Amniotic epithelial cell (primary cell): ENCODE measurements at regions not wholly inside any gene's neighbourhood (a gene's known extent, or its start where the extent isn't known, plus 50 kb on each side); places are given as distances from the start of the nearest gene placed in this dataset.

Experiments used
- DNase-seq: peaks from one replicate; pipeline ENCODE4 v3.0.0-alpha.2; 2010; ENCODE audit warnings: low read depth

DNA sequence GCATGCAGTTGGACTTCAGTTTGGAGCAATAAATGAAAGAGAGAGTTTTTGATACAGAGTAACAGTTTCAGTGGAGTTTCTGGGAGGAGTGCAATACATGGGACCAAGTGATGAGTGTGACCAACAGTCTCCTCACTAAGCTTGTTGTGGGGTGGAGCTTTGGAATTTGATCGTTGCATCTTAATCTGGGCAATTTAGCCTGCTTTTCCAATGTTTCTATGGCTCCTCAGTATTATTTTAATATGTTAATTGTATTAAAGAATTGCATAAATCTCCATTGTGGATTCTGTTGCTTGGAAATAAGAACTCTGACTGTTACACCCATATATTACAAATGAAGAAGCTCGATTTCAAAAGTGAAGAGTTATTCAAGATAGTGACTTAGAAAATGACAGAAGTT, 446.6 kb upstream of the LRATD1 start:
- no peak for DNase-seq

DNA sequence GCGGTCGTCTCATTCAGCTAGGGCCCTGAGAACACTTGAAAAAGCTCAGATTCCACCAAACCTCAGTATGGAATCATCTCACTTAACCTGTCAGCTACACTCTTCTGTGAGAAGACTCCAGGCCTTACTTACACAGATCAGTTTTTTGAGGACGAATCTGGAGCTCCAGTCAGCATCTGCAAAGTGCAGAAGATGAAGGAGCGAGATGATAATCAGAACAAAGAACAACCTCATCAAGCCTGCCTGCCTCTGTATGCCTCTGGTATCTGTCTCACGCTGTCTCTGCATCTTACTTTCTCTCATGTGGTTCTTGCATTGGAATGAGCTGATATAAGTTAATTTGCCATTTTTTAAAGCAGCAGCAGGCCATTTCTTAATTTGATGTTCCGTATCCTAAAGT, 444.1 kb upstream of the LRATD1 start:
- no peak for DNase-seq

DNA sequence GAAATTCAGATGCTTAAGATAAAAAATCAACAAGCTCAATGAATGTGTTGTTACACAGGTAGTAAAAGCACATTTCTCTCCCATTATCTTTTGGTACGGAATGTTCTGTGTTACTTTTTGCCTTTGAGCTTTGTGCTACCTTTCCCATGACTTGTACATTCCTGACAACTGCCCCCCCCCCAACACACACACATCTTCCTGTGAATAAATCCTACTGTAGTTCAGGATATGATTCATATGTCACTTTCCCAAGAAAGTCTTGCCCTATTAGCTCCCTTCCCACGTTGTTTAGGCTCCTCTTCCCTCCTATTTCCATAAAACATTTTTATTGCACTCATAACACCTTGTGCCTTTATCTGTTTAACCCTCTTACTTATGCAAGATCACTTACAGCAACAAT, 442.6 kb upstream of the LRATD1 start:
- DNase-seq = peak; percentile 0

DNA sequence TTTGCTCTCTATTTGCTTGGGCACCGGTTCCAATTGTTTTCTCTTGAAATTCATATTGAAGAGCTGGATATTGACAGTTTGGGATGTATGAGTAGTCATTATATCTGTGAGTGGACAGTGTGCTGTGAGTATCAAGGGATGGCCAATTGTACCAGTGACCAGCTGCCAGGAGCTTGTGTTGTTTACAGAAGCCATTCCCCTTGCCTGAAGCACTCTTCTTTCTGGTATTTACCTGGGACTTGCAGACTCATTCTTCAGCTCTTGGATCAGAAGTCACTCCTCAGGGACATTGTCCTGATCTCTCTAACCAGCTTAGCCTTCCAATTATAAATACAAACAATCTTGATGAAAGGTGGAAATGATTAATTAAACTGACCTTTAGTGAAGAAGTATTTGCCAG, 438.3 kb upstream of the LRATD1 start:
- no peak for DNase-seq

DNA sequence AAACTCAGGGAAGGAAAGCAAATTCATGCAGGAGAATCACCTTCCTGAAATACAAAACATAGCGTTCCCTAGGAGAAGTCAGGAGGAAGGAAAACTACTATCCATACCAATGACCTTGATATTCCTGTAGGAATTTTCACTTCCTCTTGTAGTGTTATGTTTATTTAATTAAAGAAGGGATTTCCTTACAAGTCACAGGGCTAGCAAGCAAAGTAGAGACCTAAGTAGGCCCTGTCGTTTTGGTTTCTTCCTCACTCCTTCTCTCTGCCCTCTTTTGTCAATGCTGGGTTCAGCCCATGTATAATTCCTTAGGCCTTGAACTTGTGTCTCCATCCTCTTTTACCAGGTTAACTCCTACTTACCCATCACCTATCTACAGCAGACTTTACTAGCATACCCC, 435.2 kb upstream of the LRATD1 start:
- no peak for DNase-seq

DNA sequence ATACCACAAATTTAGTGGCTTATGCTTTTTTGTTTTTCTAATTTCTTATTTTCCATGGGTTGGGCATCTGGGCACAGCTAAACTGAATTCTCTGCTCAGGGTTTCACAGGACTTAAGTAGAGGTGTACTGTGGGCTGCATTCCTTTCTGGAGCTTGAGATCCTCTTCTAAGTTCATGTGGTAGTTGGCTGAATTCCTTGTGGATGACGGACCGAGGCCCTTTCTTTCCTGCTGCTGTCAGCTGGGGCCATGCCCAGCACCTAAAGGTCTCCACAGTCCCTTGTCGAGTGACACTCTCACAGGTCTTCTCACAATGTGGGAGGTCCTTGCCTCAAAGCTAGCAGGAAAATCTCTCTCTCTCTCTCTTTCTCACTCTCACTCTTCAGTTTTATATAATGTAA, 433.5 kb upstream of the LRATD1 start:
- no peak for DNase-seq

DNA sequence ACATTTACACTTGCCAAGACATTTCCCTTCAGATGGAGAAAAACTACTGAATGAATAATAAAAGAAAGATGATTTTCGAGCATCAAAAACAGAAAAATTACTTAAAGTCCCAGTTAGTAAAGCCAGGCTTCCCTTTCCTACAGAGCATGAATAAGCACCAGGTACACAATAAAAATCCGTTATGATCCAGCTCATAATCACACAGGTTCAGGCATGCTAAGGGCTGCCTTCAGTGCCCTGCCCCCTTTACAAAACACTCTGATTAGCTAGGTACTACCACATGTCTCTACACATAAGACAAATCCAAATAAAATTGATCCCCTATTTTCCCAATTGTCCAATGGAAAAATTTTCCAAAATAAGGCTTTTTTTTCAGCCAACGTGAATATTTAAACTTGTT, 413.2 kb upstream of the LRATD1 start:
- DNase-seq = no peak

DNA sequence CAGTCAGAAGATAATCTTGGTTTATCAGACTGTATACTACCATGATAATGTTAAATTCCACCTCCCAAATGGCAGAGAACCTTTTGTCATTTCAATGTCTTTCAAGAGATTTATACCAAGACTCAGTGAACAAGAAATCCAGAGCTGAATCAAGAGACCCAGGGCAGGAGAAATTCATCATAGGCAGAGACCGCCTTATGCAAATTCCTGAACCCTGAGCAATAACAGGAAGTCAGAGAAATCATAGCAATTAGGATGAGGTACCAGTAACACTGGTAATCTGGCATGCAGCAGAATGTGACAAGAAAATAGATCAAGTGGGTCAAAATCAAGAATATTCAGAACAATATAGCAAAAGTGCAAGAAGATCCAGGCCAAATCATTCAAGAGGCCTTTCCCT, 412.4 kb upstream of the LRATD1 start:
- no peak for DNase-seq

DNA sequence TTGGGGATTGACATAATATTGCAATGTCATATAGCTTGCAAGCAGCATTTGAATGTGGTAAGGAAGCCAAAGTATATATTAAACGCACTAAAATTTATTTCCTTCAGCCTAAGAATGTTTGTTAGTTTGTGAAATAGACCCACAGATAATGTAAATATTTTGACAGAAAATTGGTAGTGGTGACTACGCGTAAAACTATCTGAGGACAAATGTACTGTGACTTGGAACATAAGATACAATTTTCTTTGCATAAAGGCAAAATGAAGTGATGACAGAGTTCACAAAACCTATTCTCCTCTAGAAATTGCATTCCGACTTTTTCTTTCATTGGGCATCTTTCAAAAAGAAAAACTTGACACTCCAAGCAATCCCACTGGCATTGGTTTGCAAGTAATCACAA, 411.1 kb upstream of the LRATD1 start:
- DNase-seq = no peak

DNA sequence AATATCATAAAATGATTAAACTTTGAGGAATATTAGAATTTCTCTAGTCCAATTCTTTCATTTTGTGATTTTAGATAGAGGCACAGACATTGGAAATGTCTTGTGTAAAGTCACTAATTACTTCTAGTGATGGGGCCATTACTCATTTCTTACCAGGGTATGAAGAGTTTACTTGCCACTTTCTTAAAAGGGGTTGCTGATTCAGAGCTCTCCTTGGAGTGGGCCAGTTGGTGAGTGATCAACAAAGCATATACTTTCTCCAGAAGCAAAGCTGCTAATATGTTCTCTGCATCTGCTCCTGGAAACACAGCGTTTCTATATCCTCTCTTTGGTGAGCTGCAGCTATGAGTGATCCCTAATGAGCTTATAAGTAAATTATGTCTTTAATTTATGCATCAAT, 408.9 kb upstream of the LRATD1 start:
- no peak for DNase-seq

DNA sequence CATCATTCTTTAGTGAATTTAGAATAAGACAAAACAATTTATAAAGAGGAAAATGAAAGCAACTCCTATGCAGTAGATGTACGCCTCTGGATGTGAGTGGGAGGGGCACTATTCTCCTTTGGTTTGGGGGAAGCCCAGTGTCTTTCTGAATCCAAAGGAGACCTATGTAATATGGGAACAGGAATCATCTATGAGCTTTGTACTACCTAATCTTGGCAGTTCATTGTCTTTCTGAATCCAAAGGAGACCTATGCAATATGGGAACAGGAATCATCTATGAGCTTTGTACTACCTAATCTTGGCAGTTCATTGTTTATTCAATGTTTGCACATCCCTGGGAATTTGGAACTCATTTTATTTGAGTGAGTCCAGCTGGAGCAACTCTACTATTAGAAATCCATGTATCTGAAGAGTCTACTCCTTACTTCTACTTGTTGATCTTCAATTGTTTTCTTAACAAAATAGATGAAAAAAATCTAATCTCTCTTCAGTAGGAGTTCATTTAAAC, 401.1 kb upstream of the LRATD1 start:
- no peak for DNase-seq

DNA sequence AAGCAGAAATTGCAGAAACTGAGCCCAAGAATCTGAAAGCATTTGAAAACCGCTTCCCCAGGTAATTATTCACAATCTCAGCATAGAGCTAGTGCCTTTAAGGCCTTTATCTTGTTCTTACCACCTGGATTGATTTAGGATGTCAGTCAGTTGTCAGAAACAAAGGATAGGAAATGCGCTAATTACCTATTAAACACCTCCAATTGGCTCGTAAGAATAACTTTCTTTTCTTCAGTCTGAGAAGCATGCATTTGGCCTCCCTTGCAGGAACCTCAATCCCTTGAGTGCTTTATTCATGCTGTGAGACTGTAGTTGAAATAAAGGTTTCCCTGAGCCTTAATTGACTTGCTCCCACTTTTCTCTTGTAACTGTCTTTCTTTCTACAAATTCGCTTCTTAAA, 400.3 kb upstream of the LRATD1 start:
- no peak for DNase-seq

DNA sequence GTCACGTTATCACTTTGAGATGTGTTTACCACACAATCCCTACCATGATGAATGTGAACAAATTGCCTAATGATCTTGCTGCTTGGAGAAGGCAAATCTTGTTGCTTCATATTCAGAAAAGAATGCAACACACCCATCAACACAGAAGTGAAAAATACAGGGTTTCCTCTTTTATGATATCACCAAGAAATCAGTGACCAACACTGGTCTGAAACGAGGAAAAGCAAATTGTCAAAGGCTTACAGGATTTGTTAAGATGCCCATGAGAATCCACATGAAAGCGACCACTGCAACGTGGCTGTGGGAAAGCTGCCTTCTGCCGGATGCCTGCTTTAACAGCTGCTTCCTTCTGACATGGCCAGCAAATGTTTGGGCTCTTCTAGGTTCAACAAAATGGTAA, 397.6 kb upstream of the LRATD1 start:
- no peak for DNase-seq

DNA sequence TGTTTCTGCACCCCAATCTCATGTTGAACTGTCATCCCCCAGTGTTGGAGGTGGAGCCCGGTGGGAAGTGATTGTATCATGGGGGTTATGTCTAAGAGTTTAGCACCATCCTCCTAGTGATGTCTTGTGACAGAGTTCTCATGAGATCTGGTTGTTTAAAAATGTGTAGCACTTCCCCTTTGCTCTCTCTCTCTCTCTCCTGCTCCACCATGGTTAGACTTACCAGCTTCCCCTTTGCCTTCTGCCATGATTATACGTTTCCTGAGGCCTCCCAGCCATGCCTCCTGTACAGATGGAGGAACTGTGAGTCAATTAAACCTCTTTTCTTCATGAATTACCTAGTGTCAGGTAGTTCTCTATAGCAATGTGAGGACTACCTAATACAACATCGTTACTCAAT, 396.9 kb upstream of the LRATD1 start:
- DNase-seq = no peak

DNA sequence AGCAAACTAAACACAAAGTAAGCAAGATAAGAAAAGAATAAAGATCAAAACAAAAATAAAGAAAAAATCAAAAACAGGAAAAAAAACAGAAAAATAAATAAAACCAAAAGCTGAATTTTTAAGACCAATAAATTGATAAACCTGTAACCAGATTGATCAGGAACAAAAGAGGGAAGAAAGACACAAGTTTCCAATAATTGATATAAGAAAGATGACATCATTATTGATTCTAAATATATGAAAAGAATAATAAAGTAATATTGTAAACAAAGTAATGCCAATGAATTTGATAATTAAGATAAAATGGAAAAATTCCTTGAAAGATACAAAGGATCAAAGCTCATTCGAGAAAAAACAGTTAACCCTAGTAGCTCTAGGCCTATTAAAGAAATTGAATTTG, 394.6 kb upstream of the LRATD1 start:
- DNase-seq = no peak

DNA sequence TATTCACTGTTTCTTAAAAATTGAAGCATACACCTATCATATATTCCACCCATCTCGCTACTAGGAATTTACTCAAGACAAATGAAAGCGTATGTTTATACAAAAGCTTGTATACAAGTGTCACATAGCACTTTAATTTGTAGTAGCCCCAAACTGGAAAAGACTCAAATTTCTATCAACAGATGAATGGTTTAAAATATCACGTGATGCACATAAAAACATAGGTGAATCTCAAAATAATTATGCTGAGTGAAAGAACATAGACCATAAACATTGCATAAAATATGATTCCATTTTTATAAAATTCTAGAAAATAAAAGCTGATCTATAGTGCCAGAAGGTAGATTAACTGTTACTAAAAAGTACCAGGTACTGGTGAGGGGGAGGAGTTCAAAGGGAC, 392.9 kb upstream of the LRATD1 start:
- no peak for DNase-seq

DNA sequence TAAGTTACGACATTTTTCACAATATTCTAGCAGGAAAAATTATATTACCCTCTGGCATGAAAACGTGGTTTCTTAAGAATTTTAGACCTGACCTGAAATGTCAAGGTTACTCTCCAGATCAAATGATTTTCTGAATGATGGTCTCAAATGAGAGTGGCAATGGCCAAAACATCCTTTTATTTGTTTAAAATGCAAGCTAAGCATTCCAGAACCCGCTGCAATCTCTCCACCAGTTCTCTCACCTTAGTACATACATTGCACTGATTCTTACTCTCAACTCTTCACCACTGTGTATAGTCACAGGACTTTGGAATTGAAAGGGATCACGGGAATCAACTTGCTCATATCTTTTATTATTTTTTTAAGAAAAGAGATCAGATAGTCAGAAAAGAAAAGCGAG, 391.6 kb upstream of the LRATD1 start:
- DNase-seq = no peak

DNA sequence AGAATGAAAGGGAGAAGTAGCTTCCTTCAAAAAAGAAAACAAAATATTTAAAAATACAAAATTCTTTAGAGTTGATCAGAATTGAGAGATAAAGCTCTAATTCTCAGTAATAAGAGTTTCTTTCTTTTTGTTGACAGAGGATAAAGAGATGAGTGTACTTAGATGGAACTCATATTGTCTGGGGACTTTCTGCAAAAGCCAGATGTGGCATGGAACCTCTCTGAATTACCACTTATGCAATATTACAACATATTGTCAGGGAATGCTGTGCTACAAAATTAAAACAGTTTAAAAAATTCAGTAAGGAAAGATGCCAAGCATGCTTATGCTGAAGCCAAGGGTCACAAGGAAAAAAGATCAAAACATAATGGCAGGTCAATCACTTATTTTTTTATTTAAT, 386.6 kb upstream of the LRATD1 start:
- no peak for DNase-seq

DNA sequence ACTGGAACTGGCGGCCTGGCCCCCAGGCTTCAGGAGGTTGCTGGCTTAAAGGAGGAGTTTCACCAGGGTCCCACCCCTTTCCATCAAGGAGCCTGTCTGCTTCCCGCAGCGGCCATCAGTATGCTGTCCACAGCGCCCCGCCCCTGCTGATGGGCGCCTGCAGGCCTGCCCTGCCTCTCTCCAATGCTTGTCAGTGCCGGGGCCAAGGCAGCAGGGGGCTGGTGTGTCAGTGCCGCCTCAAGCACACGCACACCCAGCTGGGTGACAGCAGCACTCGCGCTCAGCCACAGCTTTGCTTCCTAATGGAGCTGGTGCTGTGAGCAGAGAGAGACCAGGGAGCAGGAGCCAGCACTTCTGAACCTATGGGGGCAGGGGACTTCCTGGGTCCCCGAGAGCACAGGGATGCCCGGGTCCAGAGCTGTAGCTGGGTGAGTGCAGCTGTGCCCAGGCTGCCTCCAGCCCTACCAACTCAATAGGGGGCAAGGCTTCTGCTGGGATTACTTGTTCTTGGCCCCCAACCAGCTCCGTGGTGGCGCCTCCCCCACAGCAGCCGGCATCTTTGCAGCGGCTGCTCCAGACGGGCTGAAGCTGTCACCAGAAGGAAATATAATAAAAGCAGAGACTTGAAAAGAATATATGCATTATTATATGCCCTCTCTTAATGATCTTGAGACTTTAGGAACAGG, 377.2 kb upstream of the LRATD1 start:
- DNase-seq = no peak

DNA sequence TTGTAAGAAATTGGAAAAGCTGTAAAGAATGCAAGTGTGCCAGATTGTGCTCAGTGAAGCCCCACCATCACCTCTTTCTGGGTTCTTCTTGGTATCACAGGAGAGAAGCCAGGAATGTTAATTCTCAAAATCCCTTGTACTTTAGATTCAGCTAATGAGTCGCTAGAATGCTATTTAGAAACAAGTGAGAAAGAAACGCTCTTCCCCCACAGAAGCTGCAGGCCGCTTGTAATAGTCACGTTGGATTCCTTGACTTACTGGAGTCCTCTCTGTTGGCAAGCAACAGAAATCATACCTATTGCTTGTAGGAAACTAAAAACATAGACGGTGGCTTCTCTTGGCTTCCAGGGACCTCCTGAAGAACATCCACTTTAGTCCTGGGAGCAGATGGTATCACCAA, 375.6 kb upstream of the LRATD1 start:
- DNase-seq = no peak

DNA sequence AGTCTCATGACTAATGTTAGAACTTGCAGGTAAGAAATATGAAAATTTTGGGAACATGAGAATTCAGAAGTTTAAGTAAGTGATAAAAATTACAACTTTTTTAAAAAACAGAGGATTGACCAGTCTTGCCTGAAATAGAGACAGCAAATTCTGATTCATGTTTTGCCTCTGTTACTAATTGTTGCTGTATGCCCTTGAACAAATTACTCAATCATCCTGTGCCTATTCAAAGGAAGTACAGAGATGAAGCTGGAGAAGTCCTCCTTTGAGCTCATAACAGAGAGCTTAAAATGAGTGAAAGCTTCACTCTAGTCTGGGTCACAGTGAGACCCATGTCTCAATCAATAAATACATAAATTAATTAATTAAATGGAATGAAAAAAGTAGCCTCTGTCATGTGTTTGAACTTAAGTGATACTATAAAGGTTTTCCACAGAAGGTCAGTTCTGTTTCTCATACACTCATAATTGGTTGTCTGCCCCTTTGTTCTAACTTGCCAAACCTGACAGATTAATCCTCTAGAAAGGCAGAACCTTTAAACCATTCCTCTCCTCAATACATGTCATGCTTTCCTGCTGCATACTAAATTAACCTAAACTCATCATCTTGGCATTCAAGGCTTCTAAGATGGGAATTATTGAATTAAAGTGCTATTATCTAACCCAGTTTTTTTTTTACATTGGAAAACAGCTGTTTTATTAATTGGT, 374.6 kb upstream of the LRATD1 start:
- DNase-seq = no peak

DNA sequence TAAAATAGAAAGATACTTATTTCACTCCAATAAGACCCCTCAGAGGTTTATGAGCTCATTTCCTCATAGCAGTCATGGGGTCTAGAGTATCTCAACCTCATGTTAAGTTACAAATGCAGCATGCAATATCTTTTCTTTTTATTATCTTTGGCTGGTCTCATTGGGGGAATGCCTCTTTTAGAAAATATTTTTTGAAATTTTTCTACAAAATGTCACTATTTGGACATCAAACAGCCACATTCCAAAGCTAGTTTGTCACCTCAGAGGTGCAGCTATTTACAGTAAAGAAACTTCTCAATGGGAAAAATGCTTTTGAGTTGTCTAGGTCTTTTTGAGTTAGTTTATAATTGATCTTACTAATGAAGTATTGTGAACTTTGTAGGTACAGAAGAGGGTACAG, 370.7 kb upstream of the LRATD1 start:
- DNase-seq = no peak

DNA sequence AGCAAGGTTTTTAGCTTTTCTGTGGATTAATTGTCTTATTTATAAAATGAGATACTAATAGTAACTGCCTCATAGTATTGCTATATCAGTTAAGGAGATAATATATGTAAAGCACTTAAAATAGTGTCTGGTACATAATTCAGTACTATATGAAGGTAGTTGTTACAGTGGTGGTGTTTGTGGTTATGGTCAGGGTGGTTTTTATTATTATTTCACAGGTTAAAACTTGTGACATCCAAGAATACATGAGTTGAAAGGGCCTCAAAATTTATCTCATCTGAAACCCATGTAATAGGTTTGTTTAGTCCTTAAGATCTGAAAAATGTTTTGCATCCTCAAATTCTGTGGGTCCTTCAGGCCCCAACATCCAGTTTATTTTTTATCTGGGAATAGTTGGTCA, 369.5 kb upstream of the LRATD1 start:
- DNase-seq = no peak

DNA sequence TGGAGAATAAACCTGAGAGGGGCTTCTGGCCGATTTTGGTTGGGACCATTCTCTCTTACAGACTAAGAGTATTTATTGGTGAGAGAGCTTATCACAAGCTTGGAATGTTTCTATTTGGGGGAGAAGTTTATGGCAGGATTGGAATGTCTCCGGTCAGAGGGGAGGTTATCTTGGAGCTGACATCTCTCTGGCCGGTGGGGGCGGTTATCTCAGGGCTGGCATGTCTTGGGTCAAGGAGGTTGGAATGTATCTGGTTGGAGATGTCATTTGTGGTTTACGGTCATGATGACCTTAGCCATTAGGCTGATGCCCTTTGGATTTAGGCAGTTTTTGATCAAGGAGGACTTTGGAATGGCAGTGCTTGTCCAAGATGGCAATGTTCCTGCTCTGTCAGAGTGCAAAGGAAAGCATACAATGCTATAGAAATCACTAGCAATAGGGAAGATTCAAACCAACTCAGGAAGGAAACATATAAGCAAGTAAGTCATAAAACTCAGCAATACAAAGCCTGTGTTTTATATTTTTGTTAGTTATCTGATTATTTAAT, 362.4 kb upstream of the LRATD1 start:
- DNase-seq = no peak
